GM13977 (cell line): ENCODE measurements at regions not wholly inside any gene's neighbourhood (a gene's known extent, or its start where the extent isn't known, plus 50 kb on each side); places are given as distances from the start of the nearest gene placed in this dataset.

Experiments used
- DNase-seq: peaks from one replicate; pipeline ENCODE4 v3.0.0; 2012; ENCODE audit warnings: low spot score
- in situ Hi-C: fragments of 300-500 bp; cut with MboI; formaldehyde crosslinking; loops from one replicate; pipeline ENCODE4 v1.12.0; 2022; ENCODE audit warnings: low sequenced_read_pairs, low pct_unique_long_range_greater_than_20kb, mixed read lengths, inconsistent platforms; ENCODE audit not compliant: unreplicated experiment
- TF ChIP-seq, protein P1 (sequence below): IDR thresholded peaks from 2 replicates; pipeline ENCODE4 v1.5.1; 2012; ENCODE audit warnings: mild to moderate bottlenecking, control low read depth; ENCODE audit not compliant: insufficient read depth; ENCODE audit errors: extremely low read depth, missing control alignments

DNA sequence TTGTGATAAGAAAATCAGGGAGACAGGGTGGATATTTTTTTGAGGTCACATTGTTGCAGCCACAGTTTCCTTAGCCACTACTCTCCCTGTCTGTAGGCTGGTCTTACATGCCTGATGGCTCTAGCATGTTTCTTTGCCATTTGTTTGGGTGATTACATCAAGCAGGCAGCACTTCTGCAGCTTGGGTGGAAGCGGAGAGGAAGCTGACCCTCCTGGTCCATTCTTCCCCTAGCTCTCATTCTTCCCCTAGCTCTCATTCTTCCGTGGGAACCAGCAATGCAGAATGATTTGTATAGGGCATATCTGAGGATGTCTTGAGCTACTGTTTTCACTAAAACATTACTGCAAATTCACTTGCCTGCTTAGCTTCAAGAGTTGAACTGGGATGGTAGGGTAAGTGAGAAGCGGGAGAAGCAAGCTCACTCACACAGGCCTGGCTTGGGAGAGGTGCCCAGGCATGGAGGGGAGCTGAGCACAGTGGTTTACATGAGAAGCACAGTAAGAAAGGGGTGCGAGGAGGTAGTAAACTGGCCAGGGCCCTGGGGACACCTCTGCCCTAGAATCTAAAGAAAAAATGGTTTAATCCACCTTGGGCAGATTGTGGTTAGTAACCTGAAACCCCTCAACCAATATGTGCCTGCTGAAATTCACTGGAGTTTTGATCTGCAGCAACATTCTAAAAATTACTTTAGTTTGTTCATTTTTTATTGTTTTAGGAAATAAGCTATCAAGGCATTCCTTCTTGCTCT is 538.9 kb downstream of the RFC3 start:
- in situ Hi-C loops, result no loop called here
- TF ChIP-seq, protein P1, sequence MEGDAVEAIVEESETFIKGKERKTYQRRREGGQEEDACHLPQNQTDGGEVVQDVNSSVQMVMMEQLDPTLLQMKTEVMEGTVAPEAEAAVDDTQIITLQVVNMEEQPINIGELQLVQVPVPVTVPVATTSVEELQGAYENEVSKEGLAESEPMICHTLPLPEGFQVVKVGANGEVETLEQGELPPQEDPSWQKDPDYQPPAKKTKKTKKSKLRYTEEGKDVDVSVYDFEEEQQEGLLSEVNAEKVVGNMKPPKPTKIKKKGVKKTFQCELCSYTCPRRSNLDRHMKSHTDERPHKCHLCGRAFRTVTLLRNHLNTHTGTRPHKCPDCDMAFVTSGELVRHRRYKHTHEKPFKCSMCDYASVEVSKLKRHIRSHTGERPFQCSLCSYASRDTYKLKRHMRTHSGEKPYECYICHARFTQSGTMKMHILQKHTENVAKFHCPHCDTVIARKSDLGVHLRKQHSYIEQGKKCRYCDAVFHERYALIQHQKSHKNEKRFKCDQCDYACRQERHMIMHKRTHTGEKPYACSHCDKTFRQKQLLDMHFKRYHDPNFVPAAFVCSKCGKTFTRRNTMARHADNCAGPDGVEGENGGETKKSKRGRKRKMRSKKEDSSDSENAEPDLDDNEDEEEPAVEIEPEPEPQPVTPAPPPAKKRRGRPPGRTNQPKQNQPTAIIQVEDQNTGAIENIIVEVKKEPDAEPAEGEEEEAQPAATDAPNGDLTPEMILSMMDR, result no peak
- no peak for DNase-seq

DNA sequence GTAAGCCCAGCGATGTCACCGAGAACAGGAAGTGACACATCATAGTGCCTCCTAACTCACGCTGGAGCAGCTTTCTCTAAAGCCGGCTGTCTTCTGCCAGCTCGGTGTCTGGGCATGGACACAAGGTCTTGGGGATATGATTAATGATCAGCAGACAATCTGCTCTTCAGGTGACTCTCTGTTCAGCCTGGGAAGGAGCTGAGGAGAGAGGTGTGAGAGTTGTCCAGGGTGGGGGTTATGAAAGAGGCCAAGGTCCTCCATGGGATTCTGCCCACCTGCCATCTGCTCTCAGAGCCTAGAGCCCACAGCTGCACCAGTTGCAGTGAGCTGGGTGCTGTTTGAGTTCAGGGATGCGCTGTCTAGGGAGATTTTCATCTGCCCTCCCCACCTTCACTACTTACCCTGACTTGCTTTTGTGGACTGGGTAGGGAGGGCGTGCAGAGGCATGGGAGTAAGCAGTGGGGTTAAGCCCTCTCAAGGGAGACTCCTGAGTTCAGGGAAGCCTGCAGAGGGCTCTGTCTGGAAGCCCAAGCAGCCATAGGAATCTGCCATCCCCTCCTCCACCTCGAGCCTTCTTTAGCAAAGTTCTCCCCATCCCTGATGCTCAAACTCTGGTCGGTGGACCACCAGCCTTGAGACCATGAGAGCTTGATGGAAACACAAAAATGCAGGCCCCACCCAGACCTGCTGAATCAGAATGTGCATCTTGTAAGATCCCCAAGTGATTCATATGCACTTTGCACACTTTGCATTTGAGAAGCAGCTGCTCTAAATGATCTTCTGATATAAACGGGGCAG is 539.7 kb downstream of the RFC3 start:
- in situ Hi-C loops, result no loop called here
- TF ChIP-seq, protein P1, result no peak
- DNase-seq, result no peak

DNA sequence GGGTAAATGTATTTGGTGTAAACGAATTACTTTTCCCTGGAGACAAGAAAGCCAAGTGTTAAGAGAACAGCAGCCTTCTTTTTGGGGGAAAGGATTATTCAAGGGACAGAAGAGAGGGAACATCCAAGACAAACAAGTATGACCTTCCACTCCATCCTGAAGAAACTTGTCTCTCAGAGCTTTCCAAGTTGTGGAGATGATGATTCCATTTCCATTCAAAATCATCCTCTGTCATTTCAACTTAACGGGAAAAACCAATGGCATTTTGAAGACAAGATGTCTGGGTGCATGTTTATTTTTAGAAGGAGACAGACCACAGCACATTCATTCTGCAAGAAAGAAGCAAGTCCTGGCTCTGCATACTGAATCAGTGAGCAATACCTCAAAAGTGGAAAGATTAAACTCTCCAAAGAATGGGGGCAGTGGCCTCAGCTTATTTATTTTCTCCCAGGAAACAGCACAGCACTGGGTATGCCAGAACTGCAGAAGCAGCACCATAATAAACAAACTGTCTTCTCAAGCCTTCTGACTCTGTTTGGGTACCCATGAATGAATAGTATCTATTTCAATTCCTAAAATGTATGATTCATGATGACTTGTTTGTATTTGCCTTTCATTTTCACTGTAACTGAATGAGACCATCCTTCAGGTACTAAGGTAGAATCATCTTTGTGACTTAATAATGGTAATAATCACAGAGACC is 541.0 kb downstream of the RFC3 start:
- DNase-seq, result no peak
- TF ChIP-seq, protein P1, result no peak
- in situ Hi-C loops, result no loop called here

DNA sequence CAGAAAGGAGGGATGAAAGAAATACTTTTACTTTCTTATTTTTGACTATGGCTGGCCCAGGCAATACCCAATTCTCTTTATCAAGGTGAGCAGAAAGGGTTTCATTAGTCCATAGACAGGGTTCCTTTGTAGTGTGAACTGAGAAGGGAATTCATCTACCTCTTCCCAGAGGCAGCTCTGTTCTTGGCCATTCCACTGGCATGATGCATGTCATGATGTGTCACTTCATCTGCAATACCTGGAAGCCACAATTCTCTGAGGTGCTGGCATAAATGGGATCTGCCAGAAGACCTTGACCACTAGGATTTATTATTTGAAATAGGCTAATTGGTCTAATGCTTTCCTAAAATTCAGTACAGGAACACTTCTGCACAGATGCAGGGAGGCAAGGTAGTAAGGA is 542.8 kb downstream of the RFC3 start:
- no peak for DNase-seq
- TF ChIP-seq, protein P1, result no peak
- in situ Hi-C loops, result no loop called here

DNA sequence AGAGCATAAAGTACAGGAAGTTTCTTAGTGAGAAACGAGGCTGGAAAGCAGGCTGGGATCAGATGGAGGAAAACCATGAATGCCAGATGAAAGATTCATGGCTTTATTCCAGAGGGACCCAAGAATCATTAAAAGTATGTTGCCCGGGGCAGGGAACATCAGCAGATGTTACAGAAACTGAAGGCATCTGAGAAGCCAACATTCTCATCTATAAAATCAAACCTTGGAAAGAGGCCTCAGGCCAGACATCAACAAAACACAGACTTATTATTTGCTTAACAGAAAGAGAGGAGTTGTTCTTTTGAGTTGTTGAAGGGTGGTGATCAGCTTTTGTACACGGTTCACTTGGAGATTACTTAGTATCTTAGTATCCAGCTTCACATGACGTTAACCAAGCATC is 543.6 kb downstream of the RFC3 start:
- in situ Hi-C loops, result no loop called here
- no peak for DNase-seq
- TF ChIP-seq, protein P1, result no peak

DNA sequence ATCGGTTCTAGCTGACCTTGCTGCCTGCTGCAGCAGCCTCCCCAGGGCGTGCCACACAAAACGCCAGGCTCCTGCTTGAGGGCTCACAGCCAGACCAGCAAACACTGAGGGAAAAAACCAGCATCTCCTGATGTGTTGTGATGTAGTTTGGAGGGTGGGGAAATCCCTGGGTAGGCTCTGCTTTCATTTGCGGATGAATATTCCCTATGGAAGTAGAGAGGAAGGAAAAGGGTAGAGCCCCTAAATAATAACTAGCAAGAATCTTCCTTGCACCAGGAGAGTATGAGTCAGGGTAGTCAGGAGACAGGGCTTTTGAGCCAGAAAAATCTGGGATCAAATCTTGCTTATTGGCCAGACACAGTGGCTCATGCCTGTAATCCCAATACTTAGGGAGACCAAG is 545.3 kb downstream of the RFC3 start:
- DNase-seq, result no peak
- in situ Hi-C loops, result no loop called here
- TF ChIP-seq, protein P1, result no peak
